B cell (primary cell): ENCODE measurements at regions not wholly inside any gene's neighbourhood (a gene's known extent, or its start where the extent isn't known, plus 50 kb on each side); places are given as distances from the start of the nearest gene placed in this dataset.

Experiments
- CTCF ChIP-seq: fragments of 200-600 bp; IDR thresholded peaks from one replicate; pipeline ENCODE4 v1.8.0; 2022; ENCODE audit warnings: antibody characterized with exemption, mild to moderate bottlenecking
- EZH2 ChIP-seq: IDR thresholded peaks from 2 replicates; pipeline ENCODE4 v1.6.1; 2012; ENCODE audit warnings: borderline replicate concordance, low read depth, mild to moderate bottlenecking, moderate library complexity, low read length; ENCODE audit not compliant: insufficient read depth, poor library complexity, severe bottlenecking

- TF ChIP-seq CTCF, result no peak
- no peak for TF ChIP-seq EZH2
These were observed 324.0 kb downstream of the PARP8 start for GRCh38 chr5:50990296-50990924.
